ENCODE measurements at regions not wholly inside any gene's neighbourhood (a gene's known extent, or its start where the extent isn't known, plus 50 kb on each side); places are given as distances from the start of the nearest gene placed in this dataset.

GRCh38 chr12:92421701-92422100 lies 276.1 kb upstream of the BTG1 start:
- H3K36me3 Mint-ChIP-seq = no peaks in the 10 kb centered on the region
- intact Hi-C loops (cut with micrococcal nuclease) = no loop called here
- ChIA-PET CTCF (interaction anchor here (1.7 kb wide), 1 partner anchor 12 kb away, joined by 6 read pairs; no protein-coding TSS in a partner anchor), POLR2A (no interaction called here)
- no peak overlapping the region for H3K4me3 Mint-ChIP-seq
- no peaks in the 10 kb centered on the region for H3K27me3 Mint-ChIP-seq
- H3K4me1 Mint-ChIP-seq (ENCODE audit: low read depth) = peaks cover 17% of the 10 kb centered on the region
- H3K9me3 Mint-ChIP-seq = no peaks in the 10 kb centered on the region
- no peak for DNase-seq
- H3K27ac Mint-ChIP-seq = no peak overlapping the region

- H3K27me3 Mint-ChIP-seq = no peaks in the 10 kb centered on the region
- CTCF ChIA-PET = interaction anchor here (1.7 kb wide), 1 partner anchor 12 kb away, joined by 6 read pairs; no protein-coding TSS in a partner anchor
- H3K36me3 Mint-ChIP-seq = no peaks in the 10 kb centered on the region
- no peak overlapping the region for H3K4me3 Mint-ChIP-seq
- DNase-seq = no peak
- H3K9me3 Mint-ChIP-seq = no peaks in the 10 kb centered on the region
- POLR2A ChIA-PET = no interaction called here
- intact Hi-C loops (cut with micrococcal nuclease) = no loop called here
- no peak overlapping the region for H3K27ac Mint-ChIP-seq
- H3K4me1 Mint-ChIP-seq (ENCODE audit: low read depth) = peaks cover 22% of the 10 kb centered on the region
Observed at GRCh38 chr12:92421042-92421441, 275.4 kb upstream of the BTG1 start.

- Mint-ChIP-seq H3K36me3 (no peaks in the 10 kb centered on the region), H3K4me3 (no peak overlapping the region), H3K9me3 (no peaks in the 10 kb centered on the region), H3K27me3 (no peaks in the 10 kb centered on the region), H3K4me1 (ENCODE audit: low read depth) (peaks cover 22% of the 10 kb centered on the region), H3K27ac (no peak overlapping the region)
- DNase-seq = no peak
- intact Hi-C loops (cut with micrococcal nuclease) = no loop called here
- POLR2A ChIA-PET = no interaction called here
- CTCF ChIA-PET = interaction anchor here (1.9 kb wide), 1 partner anchor 10 kb away, joined by 9 read pairs; no protein-coding TSS in a partner anchor
Observed at GRCh38 chr12:92419201-92419600, 273.6 kb upstream of the BTG1 start.

GRCh38 chr12:92418381-92418780 lies 272.7 kb upstream of the BTG1 start:
- no peak overlapping the region for H3K4me3 Mint-ChIP-seq
- CTCF ChIA-PET = interaction anchor here (1.9 kb wide), 1 partner anchor 10 kb away, joined by 9 read pairs; no protein-coding TSS in a partner anchor
- no peak overlapping the region for H3K27ac Mint-ChIP-seq
- H3K4me1 Mint-ChIP-seq (ENCODE audit: low read depth) = peaks cover 20% of the 10 kb centered on the region
- no peak for DNase-seq
- intact Hi-C loops (cut with micrococcal nuclease) = no loop called here
- H3K9me3 Mint-ChIP-seq = no peaks in the 10 kb centered on the region
- H3K27me3 Mint-ChIP-seq = no peaks in the 10 kb centered on the region
- H3K36me3 Mint-ChIP-seq = no peaks in the 10 kb centered on the region
- POLR2A ChIA-PET = no interaction called here

GRCh38 chr12:92417373-92417772 lies 271.7 kb upstream of the BTG1 start:
- Mint-ChIP-seq H3K36me3 (no peaks in the 10 kb centered on the region), H3K9me3 (no peaks in the 10 kb centered on the region), H3K27me3 (no peaks in the 10 kb centered on the region), H3K4me1 (ENCODE audit: low read depth) (peaks cover 20% of the 10 kb centered on the region), H3K4me3 (no peak overlapping the region), H3K27ac (no peak overlapping the region)
- intact Hi-C loops (cut with micrococcal nuclease) = no loop called here
- no peak for DNase-seq
- ChIA-PET POLR2A (no interaction called here), CTCF (interaction anchor here (1.1 to 1.9 kb wide), 2 partner anchors 9 kb away, joined by 4 to 9 read pairs; no protein-coding TSS in a partner anchor)

- ChIA-PET CTCF (interaction anchor here (1.1 kb wide), 1 partner anchor 8 kb away, joined by 4 read pairs; no protein-coding TSS in a partner anchor), POLR2A (no interaction called here)
- Mint-ChIP-seq H3K36me3 (no peaks in the 10 kb centered on the region), H3K4me3 (no peak overlapping the region), H3K27ac (no peak overlapping the region), H3K9me3 (no peaks in the 10 kb centered on the region), H3K4me1 (ENCODE audit: low read depth) (peaks cover 17% of the 10 kb centered on the region), H3K27me3 (no peaks in the 10 kb centered on the region)
- intact Hi-C loops (cut with micrococcal nuclease) = no loop called here
- no peak for DNase-seq
Observed at GRCh38 chr12:92416385-92416812, 270.8 kb upstream of the BTG1 start.

GRCh38 chr12:92414170-92415070 lies 268.8 kb upstream of the BTG1 start:
- H3K4me1 Mint-ChIP-seq (ENCODE audit: low read depth) = peaks cover 12% of the 10 kb centered on the region
- no peaks in the 10 kb centered on the region for H3K27me3 Mint-ChIP-seq
- H3K4me3 Mint-ChIP-seq = no peak overlapping the region
- peak overlapping the region; percentile 9 for H3K27ac Mint-ChIP-seq
- DNase-seq = no peak
- ChIA-PET POLR2A (no interaction called here), CTCF (interaction anchor here (1.2 kb wide), 1 partner anchor 268 kb away, joined by 6 read pairs; the partner anchor contains the start of gene BTG1)
- intact Hi-C loops (cut with micrococcal nuclease) = no loop called here
- no peaks in the 10 kb centered on the region for H3K9me3 Mint-ChIP-seq
- H3K36me3 Mint-ChIP-seq = no peaks in the 10 kb centered on the region

- Mint-ChIP-seq H3K27me3 (no peaks in the 10 kb centered on the region), H3K4me3 (no peak overlapping the region), H3K27ac (no peak overlapping the region), H3K36me3 (no peaks in the 10 kb centered on the region), H3K4me1 (ENCODE audit: low read depth) (peaks cover 20% of the 10 kb centered on the region), H3K9me3 (no peaks in the 10 kb centered on the region)
- intact Hi-C loops (cut with micrococcal nuclease) = no loop called here
- DNase-seq = no peak
- ChIA-PET POLR2A (no interaction called here), CTCF (no interaction called here)
Observed at GRCh38 chr12:92413286-92413685, 267.6 kb upstream of the BTG1 start.

- no peak for DNase-seq
- Mint-ChIP-seq H3K4me1 (ENCODE audit: low read depth) (peaks cover 24% of the 10 kb centered on the region), H3K9me3 (no peaks in the 10 kb centered on the region), H3K27me3 (no peaks in the 10 kb centered on the region), H3K36me3 (no peaks in the 10 kb centered on the region), H3K4me3 (no peak overlapping the region), H3K27ac (no peak overlapping the region)
- intact Hi-C loops (cut with micrococcal nuclease) = no loop called here
- POLR2A ChIA-PET = no interaction called here
- CTCF ChIA-PET = no interaction called here
Observed at GRCh38 chr12:92412856-92413255, 267.2 kb upstream of the BTG1 start.

- Mint-ChIP-seq H3K36me3 (no peaks in the 10 kb centered on the region), H3K4me1 (ENCODE audit: low read depth) (peaks cover 28% of the 10 kb centered on the region), H3K27ac (no peak overlapping the region), H3K9me3 (no peaks in the 10 kb centered on the region), H3K4me3 (no peak overlapping the region), H3K27me3 (no peaks in the 10 kb centered on the region)
- DNase-seq = no peak
- POLR2A ChIA-PET = no interaction called here
- CTCF ChIA-PET = no interaction called here
- intact Hi-C loops (cut with micrococcal nuclease) = no loop called here
Observed at GRCh38 chr12:92411687-92412086, 266.0 kb upstream of the BTG1 start.

- CTCF ChIA-PET = interaction anchor here (0.7 to 2.9 kb wide), 27 partner anchors 8 to 1027 kb away, joined by 3 to 30 read pairs (median 4); partner anchors contain the start of gene BTG1
- Mint-ChIP-seq H3K36me3 (peaks cover 7% of the 10 kb centered on the region), H3K27me3 (no peaks in the 10 kb centered on the region), H3K4me1 (ENCODE audit: low read depth) (peaks cover 48% of the 10 kb centered on the region), H3K9me3 (peaks cover 7% of the 10 kb centered on the region), H3K4me3 (no peak overlapping the region), H3K27ac (peak overlapping the region; percentile 33)
- intact Hi-C loops (cut with micrococcal nuclease) = loop anchor here (1.0 to 10.0 kb wide), 4 partner anchors 162 to 1026 kb away; no protein-coding TSS in a partner anchor
- POLR2A ChIA-PET = interaction anchor here (2.8 kb wide), 1 partner anchor 263 kb away, joined by 18 read pairs; the partner anchor contains the start of gene BTG1
- peak; percentile 77 for DNase-seq
Observed at GRCh38 chr12:92408072-92408900, 262.6 kb upstream of the BTG1 start.

All from activated CD4-positive, alpha-beta memory T cell treated with anti-CD3 and anti-CD28 coated beads for 36 hours (primary cell).